ENCODE measurements at regions not wholly inside any gene's neighbourhood (a gene's known extent, or its start where the extent isn't known, plus 50 kb on each side); places are given as distances from the start of the nearest gene placed in this dataset.

- H4K20me1 ChIP-seq (ENCODE audit: insufficient read depth, low read length) = no peaks in the 10 kb centered on the region
- H3K9ac ChIP-seq (ENCODE audit: insufficient read depth, low read depth, low read length) = no peak overlapping the region
- no peak overlapping the region for H3K4me2 ChIP-seq (ENCODE audit: low read depth, low read length)
- ATAC-seq = peak; percentile 71
- H3K36me3 ChIP-seq (replicated peaks in 1 of 2; ENCODE audit: control insufficient read depth in 1 of 2, insufficient read depth in 2 of 2, low read length in 2 of 2) = no peaks in the 10 kb centered on the region
- no TSS peak for BruUV-seq (replicated peaks)
- in situ Hi-C loops (cut with HindIII; ENCODE audit: extremely low pct_ligation_motif_present, low pct_unique_long_range_greater_than_20kb) (no loop called here), intact Hi-C loops (cut with micrococcal nuclease; ENCODE audit: unreplicated experiment) (no loop called here)
- no peak overlapping the region for H3K27ac ChIP-seq (ENCODE audit: extremely low read length, insufficient read depth, low read length)
- H3K4me3 ChIP-seq (replicated peaks in 1 of 3; ENCODE audit: insufficient read depth in 1 of 3, low read depth in 2 of 3, low read length in 3 of 3) = no peak overlapping the region
- H3K4me1 ChIP-seq (ENCODE audit: insufficient read depth, low read length) = no peaks in the 10 kb centered on the region
- peaks cover 2 to 4% of the 10 kb centered on the region in 2 experiments; a peak in 1 of 5 replicates for H3K27me3 ChIP-seq (ENCODE audit: control insufficient read depth in 1 of 2, insufficient read depth in 2 of 2, low read length in 2 of 2)
- FAIRE-seq = peak; percentile 8
- 9% methylated on average over 3 of the region's 3 CpGs for WGBS (ENCODE audit: low lambda C conversion rate)
- CTCF ChIA-PET (ENCODE audit: low intra/inter-chr PET ratio, low total read pairs) = no interaction called here
- no peak overlapping the region for H2AFZ ChIP-seq (ENCODE audit: low read length)
- H3K79me2 ChIP-seq (ENCODE audit: insufficient read depth, low read length) = no peaks in the 10 kb centered on the region
- peak; percentile 60 for DNase-seq (ENCODE audit: low spot score)
- POLR2A ChIA-PET = no interaction called here
- no peaks in the 10 kb centered on the region for H3K9me3 ChIP-seq (ENCODE audit: low read length)
- TF ChIP-seq ASH2L (IDR thresholded peaks at IDR 0.05; ENCODE audit: insufficient read length, low read depth, low read length) (no peak), MED1 (CRISPR knock-in tag; IDR thresholded peaks at IDR 0.05) (no peak), ZFX (CRISPR knock-in tag; IDR thresholded peaks at IDR 0.05; ENCODE audit: low read depth) (no peak), NR2F6 (IDR thresholded peaks at IDR 0.05) (peak; percentile 99), NR2F6 (CRISPR knock-in tag; IDR thresholded peaks at IDR 0.05) (peak; percentile 78), ZNF513 (CRISPR knock-in tag; conservative IDR thresholded peaks at IDR 0.05) (no peak), ZNF550 (CRISPR knock-in tag; IDR thresholded peaks at IDR 0.05; ENCODE audit: borderline replicate concordance) (no peak), ELF3 (CRISPR knock-in tag; IDR thresholded peaks at IDR 0.05) (no peak), ZBED4 (CRISPR knock-in tag; IDR thresholded peaks at IDR 0.05; ENCODE audit: borderline replicate concordance) (no peak), SP140L (CRISPR knock-in tag; IDR thresholded peaks at IDR 0.05; ENCODE audit: borderline replicate concordance) (no peak), TEAD3 (CRISPR knock-in tag; optimal IDR thresholded peaks at IDR 0.05; ENCODE audit: borderline replicate concordance) (no peak), ZSCAN12 (CRISPR knock-in tag; IDR thresholded peaks at IDR 0.05) (no peak), ZMYM2 (CRISPR knock-in tag; IDR thresholded peaks at IDR 0.05) (no peak), CCDC6 (CRISPR knock-in tag; IDR thresholded peaks at IDR 0.05) (no peak), TEAD2 (CRISPR knock-in tag; IDR thresholded peaks at IDR 0.05) (no peak), ZNF703 (CRISPR knock-in tag; IDR thresholded peaks at IDR 0.05; ENCODE audit: borderline replicate concordance) (0 out of 2 replicates have a peak, but pooled peaks have one; percentile 69), DZIP1 (CRISPR knock-in tag; IDR thresholded peaks at IDR 0.05) (no peak)
These were observed 133.9 kb upstream of the BEND6 start for GRCh38 chr6:56821005-56821432.

Measured in HepG2 (cell line).